CD4-positive, alpha-beta T cell (primary cell): ENCODE measurements at regions not wholly inside any gene's neighbourhood (a gene's known extent, or its start where the extent isn't known, plus 50 kb on each side); places are given as distances from the start of the nearest gene placed in this dataset.
"Not testable (repeated sequence)": the region's sequence is repeated elsewhere in the genome, so short reads cannot be mapped to it uniquely, and the experiment has no call there.

Experiments
- ATAC-seq: fragments of 200-7000 bp; cut with Tn5 transposase; one replicate; pipeline ENCODE4 v1.10.0; 2022; ENCODE audit warnings: mild to moderate bottlenecking; ENCODE audit not compliant: poor library complexity
- CTCF ChIA-PET: fragments of 350-600 bp; sonication (Branson Sonifier 250); formaldehyde crosslinking; loops from one replicate; lab custom pipeline; 2021; ENCODE audit warnings: antibody characterized with exemption, inconsistent platforms; lab: Charles Lee
- POLR2A ChIA-PET: fragments of 350-600 bp; sonication (Branson Sonifier 250); formaldehyde crosslinking; loops from one replicate; lab custom pipeline; 2021; ENCODE audit warnings: antibody characterized with exemption, inconsistent platforms; lab: Charles Lee
- DNase-seq, 14 experiments: peaks; one replicate each; pipeline ENCODE4 v3.0.0-alpha.2; 2013 to 2020; ENCODE audit warnings: mixed read lengths in 2 of 14
- H3K27ac ChIP-seq, 2 donors: one replicate each; pipeline versions ENCODE4 v1.5.1 to v1.7.0; 2013; ENCODE audit warnings: low read length in 2 of 2, low read depth in 1 of 2, mild to moderate bottlenecking in 1 of 2
- H3K27me3 ChIP-seq, 2 experiments: 1 replicate in 1 of 2; 2 replicates in 1 of 2; pipeline versions ENCODE4 v1.6.1 to v1.7.0; 2013; ENCODE audit warnings: low read length in 2 of 2, control low read depth in 1 of 2, mild to moderate bottlenecking in 1 of 2, moderate library complexity in 1 of 2; ENCODE audit not compliant: insufficient read depth in 2 of 2, control insufficient read depth in 1 of 2
- H3K36me3 ChIP-seq: one replicate; pipeline ENCODE4 v1.6.1; 2013; ENCODE audit warnings: low read length, control low read depth; ENCODE audit not compliant: insufficient read depth
- H3K4me1 ChIP-seq: one replicate; pipeline ENCODE4 v1.6.1; 2013; ENCODE audit warnings: low read length, control low read depth; ENCODE audit not compliant: insufficient read depth
- H3K4me3 ChIP-seq: one replicate; pipeline ENCODE4 v1.5.1; 2013; ENCODE audit warnings: mild to moderate bottlenecking, low read length, moderate library complexity
- H3K9me3 ChIP-seq, 2 experiments: 1 replicate in 1 of 2; 2 replicates in 1 of 2; pipeline versions ENCODE4 v1.6.1 to v1.7.0; 2013; ENCODE audit warnings: low read length in 2 of 2, mild to moderate bottlenecking in 2 of 2, control low read depth in 1 of 2, moderate library complexity in 1 of 2; ENCODE audit not compliant: control insufficient read depth in 1 of 2, insufficient read depth in 1 of 2
- H3K27ac Mint-ChIP-seq: one replicate; pipeline ENCODE4 v1.8.0; 2020; ENCODE audit warnings: mixed read lengths
- H3K27me3 Mint-ChIP-seq: one replicate; pipeline ENCODE4 v1.8.0; 2021; ENCODE audit warnings: mixed read lengths
- H3K36me3 Mint-ChIP-seq: one replicate; pipeline ENCODE4 v1.8.0; 2021; ENCODE audit warnings: low read depth, mixed read lengths
- H3K4me1 Mint-ChIP-seq: one replicate; pipeline ENCODE4 v1.8.0; 2021; ENCODE audit warnings: low read depth, mixed read lengths
- H3K4me3 Mint-ChIP-seq: one replicate; pipeline ENCODE4 v1.8.0; 2020; ENCODE audit warnings: mild to moderate bottlenecking, mixed read lengths
- H3K9me3 Mint-ChIP-seq: one replicate; pipeline ENCODE4 v1.8.0; 2020; ENCODE audit warnings: mixed read lengths
- intact Hi-C, 2 experiments: fragments of 100-400 bp; cut with DNase I in 1 of 2; cut with micrococcal nuclease in 1 of 2; formaldehyde crosslinking; loops; one replicate each; pipeline versions ENCODE4 v1.15.1 to v1.9.0; 2023 to 2025; cut with DNase I, micrococcal nuclease
- TF ChIP-seq, protein P1 (sequence below): fragments of 200-600 bp; IDR thresholded peaks from one replicate; pipeline ENCODE4 v1.8.0; 2022; ENCODE audit warnings: antibody characterized with exemption, mild to moderate bottlenecking

DNA sequence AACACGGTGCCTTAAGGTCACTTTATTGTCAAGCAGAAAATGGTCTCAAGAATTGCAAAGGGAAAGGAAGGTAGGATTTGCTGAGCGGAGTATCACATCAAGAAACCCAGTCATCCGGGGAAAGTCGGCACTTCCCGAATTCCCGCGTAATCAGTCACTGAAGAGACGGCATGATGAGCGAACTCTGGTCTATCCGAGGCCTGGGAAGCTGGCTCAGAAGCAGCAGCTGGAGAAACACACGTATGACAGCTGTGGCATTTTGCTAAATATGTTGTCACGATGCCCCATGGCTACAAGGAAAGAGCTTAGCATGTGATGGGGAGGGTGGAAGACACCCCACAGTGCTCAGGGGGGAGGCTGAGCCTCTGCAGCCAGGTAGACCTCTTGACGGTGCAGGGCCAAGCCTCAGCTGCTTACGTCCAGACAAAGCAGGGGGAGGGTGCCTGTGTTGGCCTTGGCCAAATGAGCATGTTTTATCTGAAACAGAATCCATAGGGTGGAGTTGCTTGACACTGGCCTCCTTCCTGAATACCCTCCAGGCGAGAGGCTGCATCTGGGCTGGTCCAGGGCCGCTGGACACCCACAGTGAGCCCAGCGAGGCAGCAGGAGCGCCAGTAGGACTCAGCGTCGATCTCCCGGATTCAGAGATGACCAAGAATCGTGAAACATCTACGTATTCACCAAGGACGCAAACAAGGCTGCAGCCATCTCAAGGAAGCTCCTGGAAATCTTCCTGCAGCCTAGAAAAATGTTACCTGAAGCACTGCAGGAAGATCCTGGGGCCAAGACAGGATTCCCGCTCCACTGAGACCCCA is 118.8 kb upstream of the AFDN start:
- Mint-ChIP-seq H3K27ac (no peak overlapping the region), H3K27me3 (peaks cover 88% of the 10 kb centered on the region), H3K4me1 (peaks cover 41% of the 10 kb centered on the region), H3K9me3 (no peaks in the 10 kb centered on the region), H3K36me3 (no peaks in the 10 kb centered on the region), H3K4me3 (no peak overlapping the region)
- no peak for ATAC-seq
- intact Hi-C loops: loop anchor here in 1 of 2 experiments (5.0 kb wide), 1 partner anchor 119 kb away; the partner anchor contains the start of gene AFDN
- ChIA-PET POLR2A (no interaction called here), CTCF (no interaction called here)
- Histone ChIP-seq H3K27me3 (peaks cover 40 to 55% of the 10 kb centered on the region in 2 experiments), H3K36me3 (no peaks in the 10 kb centered on the region), H3K4me1 (peaks cover 31% of the 10 kb centered on the region), H3K4me3 (no peak overlapping the region), H3K27ac (no peak overlapping the region), H3K9me3 (peaks cover 0 to 43% of the 10 kb centered on the region in 2 experiments)
- DNase-seq: no peak
- TF ChIP-seq, protein P1, sequence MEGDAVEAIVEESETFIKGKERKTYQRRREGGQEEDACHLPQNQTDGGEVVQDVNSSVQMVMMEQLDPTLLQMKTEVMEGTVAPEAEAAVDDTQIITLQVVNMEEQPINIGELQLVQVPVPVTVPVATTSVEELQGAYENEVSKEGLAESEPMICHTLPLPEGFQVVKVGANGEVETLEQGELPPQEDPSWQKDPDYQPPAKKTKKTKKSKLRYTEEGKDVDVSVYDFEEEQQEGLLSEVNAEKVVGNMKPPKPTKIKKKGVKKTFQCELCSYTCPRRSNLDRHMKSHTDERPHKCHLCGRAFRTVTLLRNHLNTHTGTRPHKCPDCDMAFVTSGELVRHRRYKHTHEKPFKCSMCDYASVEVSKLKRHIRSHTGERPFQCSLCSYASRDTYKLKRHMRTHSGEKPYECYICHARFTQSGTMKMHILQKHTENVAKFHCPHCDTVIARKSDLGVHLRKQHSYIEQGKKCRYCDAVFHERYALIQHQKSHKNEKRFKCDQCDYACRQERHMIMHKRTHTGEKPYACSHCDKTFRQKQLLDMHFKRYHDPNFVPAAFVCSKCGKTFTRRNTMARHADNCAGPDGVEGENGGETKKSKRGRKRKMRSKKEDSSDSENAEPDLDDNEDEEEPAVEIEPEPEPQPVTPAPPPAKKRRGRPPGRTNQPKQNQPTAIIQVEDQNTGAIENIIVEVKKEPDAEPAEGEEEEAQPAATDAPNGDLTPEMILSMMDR: no peak

DNA sequence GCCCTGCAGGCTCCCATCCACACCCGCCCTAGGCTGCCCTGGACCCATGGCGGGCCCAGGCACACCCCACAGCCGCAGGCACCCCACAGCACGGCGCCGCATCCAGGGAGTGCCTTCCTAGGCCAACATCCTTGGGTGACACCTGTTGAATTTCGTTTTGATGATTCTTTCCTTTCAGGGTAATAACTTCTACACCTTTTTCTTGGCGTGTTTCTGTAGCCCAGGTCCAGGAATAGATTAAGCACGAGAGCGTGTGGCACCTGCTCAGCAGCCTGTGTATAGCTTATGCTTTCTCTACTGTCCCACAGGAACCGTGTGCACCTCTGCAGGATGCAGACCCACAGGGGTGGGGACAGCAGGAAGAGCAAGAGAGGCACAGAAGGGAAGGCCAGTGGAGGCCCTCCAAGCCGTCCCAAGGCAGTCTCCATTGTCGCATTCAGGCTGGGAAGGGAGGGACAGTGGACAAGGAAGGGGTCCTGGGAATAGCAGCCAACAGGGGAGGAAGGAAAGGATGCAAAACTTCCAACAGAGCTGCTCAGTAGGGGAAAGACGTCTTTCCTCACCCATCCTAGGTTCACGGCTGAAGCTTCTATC is 118.1 kb upstream of the AFDN start:
- Mint-ChIP-seq H3K4me1 (peaks cover 41% of the 10 kb centered on the region), H3K4me3 (no peak overlapping the region), H3K27me3 (peaks cover 88% of the 10 kb centered on the region)

DNA sequence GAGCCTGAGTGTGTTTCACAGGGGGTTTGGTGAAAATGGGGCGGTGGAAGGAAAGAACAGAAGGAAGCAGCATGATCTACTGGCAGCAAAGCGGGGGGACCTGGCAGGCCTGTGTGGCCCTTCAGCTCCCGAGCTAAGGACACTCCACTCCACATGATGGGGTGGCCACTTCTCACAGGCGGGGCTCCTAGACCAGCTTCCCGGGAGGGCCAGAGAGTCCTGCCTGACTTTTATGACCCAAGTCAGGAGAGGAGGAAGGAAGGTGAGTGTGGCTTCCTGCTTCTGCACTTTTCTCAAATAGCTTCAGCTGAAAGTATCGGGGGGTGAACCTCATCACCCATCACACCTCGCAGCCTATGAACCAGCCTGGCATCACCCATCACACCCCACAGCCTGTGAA is 117.5 kb upstream of the AFDN start:
- Histone ChIP-seq H3K9me3 (peaks cover 0 to 38% of the 10 kb centered on the region in 2 experiments), H3K36me3 (no peaks in the 10 kb centered on the region), H3K4me1 (peaks cover 31% of the 10 kb centered on the region), H3K27ac (no peak overlapping the region), H3K27me3 (peaks cover 44 to 56% of the 10 kb centered on the region in 2 experiments), H3K4me3 (no peak overlapping the region)
- H3K4me1 Mint-ChIP-seq: peaks cover 41% of the 10 kb centered on the region
- no peaks in the 10 kb centered on the region for H3K36me3 Mint-ChIP-seq
- ATAC-seq (no peak), DNase-seq (no peak)
- peaks cover 93% of the 10 kb centered on the region for H3K27me3 Mint-ChIP-seq
- H3K4me3 Mint-ChIP-seq: no peak overlapping the region
- no peaks in the 10 kb centered on the region for H3K9me3 Mint-ChIP-seq
- ChIA-PET CTCF (no interaction called here), POLR2A (no interaction called here)
- no peak overlapping the region for H3K27ac Mint-ChIP-seq
- TF ChIP-seq, protein P1: no peak
- intact Hi-C loops: loop anchor here in 1 of 2 experiments (5.0 kb wide), 1 partner anchor 118 kb away; the partner anchor contains the start of gene AFDN

More for the DNA sequence above, 118.1 kb upstream of the AFDN start:
- Mint-ChIP-seq H3K27ac (no peak overlapping the region), H3K9me3 (no peaks in the 10 kb centered on the region), H3K36me3 (no peaks in the 10 kb centered on the region)
- ChIA-PET CTCF (no interaction called here), POLR2A (no interaction called here)
- ATAC-seq (no peak), DNase-seq (no peak)
- intact Hi-C loops: loop anchor here in 1 of 2 experiments (5.0 kb wide), 1 partner anchor 119 kb away; the partner anchor contains the start of gene AFDN
- Histone ChIP-seq H3K27ac (no peak overlapping the region), H3K4me3 (no peak overlapping the region), H3K36me3 (no peaks in the 10 kb centered on the region), H3K27me3 (peaks cover 44 to 61% of the 10 kb centered on the region in 2 experiments), H3K9me3 (peaks cover 0 to 43% of the 10 kb centered on the region in 2 experiments), H3K4me1 (peaks cover 31% of the 10 kb centered on the region)
- TF ChIP-seq, protein P1: no peak

DNA sequence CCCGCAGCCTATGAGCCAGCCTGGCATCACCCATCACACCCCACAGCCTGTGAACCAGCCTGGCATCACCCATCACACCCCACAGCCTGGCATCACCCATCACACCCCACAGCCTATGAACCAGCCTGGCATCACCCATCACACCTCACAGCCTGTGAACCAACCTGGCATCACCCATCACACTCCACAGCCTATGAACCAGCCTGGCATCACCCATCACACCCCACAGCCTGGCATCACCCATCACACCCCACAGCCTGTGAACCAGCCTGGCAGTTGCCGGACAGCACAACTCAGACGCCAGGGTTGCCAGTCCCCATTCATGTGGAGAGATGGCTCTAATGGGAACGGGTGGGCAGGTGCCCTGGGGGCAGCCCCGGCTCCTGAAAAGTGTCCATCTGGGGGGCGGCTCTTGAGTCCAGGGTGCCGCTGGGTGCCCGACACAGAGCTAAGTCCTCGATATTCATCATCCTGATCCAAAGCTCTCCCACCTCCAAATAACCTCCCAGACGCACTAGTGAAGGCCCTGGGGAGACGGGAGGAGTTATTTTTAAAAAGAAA is 116.9 kb upstream of the AFDN start:
- Histone ChIP-seq H3K4me1 (peaks cover 25% of the 10 kb centered on the region), H3K9me3 (peaks cover 0 to 34% of the 10 kb centered on the region in 2 experiments), H3K27me3 (peaks cover 41 to 54% of the 10 kb centered on the region in 2 experiments)
- H3K27ac Mint-ChIP-seq, H3K36me3 Mint-ChIP-seq, H3K27ac ChIP-seq, H3K9me3 Mint-ChIP-seq, DNase-seq, POLR2A ChIA-PET, H3K36me3 ChIP-seq, H3K4me3 Mint-ChIP-seq, H3K4me3 ChIP-seq, ATAC-seq, CTCF ChIA-PET: not testable (repeated sequence)
- H3K27me3 Mint-ChIP-seq: peaks cover 93% of the 10 kb centered on the region
- intact Hi-C loops: loop anchor here in 1 of 2 experiments (5.0 kb wide), 1 partner anchor 117 kb away; the partner anchor contains the start of gene AFDN
- H3K4me1 Mint-ChIP-seq: peaks cover 39% of the 10 kb centered on the region
